ENCODE measurements at regions not wholly inside any gene's neighbourhood (a gene's known extent, or its start where the extent isn't known, plus 50 kb on each side); places are given as distances from the start of the nearest gene placed in this dataset.
"Not testable (repeated sequence)": the region's sequence is repeated elsewhere in the genome, so short reads cannot be mapped to it uniquely, and the experiment has no call there.

GRCh38 chr9:42326482-42326881 lies 143.0 kb downstream of the SPATA31A6 start:
- not testable (repeated sequence) for DNase-seq

DNA sequence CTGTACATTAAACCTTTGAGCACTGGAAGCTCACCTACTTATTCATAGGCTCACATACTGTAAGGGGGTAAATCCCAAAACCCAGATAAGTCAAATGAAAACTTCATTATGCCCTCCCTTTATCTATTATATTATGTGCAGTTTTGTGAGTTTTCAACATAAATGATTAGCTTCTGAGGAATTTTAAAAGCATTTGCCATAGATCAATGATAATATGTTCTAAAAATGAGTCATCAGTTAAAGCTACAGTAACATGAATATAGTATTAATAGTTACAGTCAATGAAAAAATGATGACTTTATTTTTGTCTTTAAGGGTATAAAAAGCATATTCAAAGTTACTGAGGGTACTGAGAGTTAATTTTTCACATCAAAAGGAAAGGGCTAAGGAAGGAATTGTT lies 151.9 kb downstream of the SPATA31A6 start:
- DNase-seq, result not testable (repeated sequence)

DNA sequence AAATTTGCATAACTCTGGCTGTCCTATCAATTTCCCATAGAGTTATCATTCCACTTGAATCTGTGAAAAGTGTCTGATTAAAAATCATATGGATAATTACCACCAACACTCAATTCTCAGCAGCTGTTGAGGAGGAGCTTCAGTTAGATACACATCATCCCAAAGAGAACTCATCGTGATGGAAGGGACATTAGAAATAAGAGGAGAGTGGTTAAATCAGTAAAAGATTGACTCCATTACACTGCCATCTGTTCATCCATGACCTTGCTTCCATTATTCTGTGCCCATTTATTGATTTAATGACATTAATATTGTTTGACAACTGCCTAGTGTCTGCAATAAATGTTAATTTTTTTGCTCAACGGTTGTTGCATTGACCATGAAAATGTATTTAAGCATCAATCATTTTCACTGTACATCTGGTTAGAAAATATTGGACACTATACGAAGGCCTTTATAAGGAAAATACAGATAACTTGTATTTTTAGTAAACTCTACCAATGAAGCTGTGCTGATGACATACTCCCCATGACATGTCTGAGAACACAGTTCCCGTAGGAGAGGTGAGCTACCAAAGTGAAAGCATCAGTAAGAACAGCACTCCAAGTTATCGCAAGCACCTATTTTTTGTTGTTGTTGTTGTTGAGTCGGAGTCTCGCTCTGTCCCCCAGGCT lies 152.7 kb downstream of the SPATA31A6 start:
- DNase-seq, result not testable (repeated sequence)

- not testable (repeated sequence) for DNase-seq
These were observed 154.8 kb downstream of the SPATA31A6 start for GRCh38 chr9:42338275-42338674.

GRCh38 chr9:42339671-42340434 lies 156.4 kb downstream of the SPATA31A6 start:
- not testable (repeated sequence) for DNase-seq

DNA sequence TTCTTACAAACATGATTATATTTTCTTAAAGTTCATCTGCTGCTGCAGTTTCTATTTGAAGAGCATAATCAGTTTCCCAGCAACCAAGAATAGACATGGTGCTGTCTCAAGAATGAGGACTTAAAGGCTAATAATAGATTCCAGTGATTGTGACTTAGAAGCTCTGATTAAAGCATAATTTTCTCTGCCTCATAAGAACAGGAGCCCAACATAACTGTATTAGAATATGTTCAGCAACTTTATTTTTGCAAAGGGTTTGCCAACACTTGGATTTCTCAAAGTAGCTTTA lies 156.9 kb downstream of the SPATA31A6 start:
- not testable (repeated sequence) for DNase-seq

- DNase-seq, result not testable (repeated sequence)
These were observed 158.4 kb downstream of the SPATA31A6 start for GRCh38 chr9:42341860-42342259.

DNA sequence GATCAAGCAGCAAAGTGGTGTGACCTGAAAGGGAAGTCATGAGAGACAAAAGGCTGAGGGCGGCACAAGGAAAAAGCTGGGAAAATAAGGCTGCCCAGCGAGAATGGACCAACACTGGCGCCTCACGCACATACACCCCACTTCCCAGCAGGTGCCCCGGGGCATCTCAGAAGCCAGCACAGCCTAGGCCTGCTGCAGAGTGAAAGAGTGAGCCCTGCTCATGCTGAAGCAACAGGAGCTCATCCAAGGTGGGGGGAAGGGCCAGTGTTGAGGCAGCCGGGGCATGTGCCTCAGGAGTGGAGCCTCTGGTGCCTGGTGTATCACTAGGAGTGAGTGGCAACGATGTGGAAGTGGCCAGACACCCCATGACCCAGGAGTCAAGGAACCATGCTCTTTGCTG lies 158.8 kb downstream of the SPATA31A6 start:
- not testable (repeated sequence) for DNase-seq

DNA sequence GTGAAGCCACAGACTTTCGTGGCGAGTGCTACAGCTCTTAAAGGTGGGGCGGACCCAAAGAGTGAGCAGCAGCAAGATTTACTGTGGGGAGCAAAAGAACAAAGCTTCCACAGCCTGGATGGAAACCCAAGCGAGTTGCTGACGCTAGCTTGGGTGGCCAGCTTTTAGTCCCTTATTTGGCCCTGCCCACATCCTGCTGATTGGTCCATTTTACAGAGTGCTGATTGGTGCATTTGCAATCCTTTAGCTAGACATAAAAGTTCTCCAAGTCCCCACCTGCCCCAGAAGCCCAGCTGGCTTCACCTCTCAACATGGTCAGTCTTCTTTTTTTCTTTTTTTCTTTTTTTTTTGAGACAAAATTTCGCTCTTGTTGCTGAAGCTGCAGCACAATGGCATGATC lies 161.0 kb downstream of the SPATA31A6 start:
- DNase-seq, result not testable (repeated sequence)

DNA sequence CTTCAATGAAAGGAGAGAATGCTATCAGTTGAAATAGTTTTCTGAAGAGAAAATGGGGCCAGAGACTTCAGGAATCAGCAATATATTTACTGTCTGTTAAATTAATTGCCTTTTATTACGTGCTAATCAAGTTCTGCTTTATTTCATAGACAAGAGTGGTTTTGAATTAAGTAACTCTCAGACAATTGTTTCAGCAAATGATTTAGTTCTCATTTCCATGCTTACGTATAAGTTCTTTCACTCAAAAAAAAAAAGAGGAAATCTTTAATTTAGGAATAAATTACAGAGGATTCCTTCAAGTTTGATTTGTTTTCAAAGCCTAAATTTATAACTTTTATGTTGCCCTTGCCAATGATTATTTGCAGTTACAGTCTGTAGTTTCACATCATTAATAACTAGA lies 163.5 kb downstream of the SPATA31A6 start:
- not testable (repeated sequence) for DNase-seq

DNA sequence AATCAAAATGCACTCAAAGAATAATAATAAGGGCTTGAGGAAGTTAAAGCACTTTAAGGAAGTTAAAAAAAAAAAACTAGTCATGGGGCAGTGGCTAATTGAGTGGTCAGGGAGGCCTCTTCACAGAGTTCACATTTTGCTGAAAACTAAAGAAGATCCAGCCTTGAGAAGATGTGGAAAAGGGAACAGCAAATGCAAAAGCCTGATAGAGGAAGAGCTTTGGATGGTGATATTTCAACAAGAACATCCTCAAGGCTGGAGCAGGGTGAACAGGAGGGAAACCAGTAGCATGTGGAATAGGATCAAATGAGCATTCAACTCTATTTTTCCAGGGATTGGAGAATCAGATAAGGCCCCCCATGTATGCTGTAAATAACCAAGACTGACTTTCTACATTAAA lies 165.7 kb downstream of the SPATA31A6 start:
- not testable (repeated sequence) for DNase-seq

DNA sequence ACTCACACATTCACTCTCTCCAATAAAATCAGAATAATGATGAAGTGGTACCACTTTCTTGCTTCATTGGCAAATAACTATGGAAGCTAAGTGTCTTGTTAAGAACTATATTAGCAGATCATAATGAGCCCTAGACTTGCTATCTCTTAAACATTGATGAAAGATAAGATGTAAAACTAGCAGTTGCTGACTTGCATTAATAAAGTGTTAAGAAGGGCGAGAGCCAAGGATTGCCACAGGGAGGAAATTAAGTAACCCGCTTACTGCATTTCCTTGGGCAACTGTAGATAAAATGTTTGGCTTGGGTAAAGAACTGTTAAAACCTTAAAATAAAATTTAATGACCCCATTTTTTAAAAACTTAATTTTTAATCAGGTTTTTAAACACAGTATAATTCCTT lies 167.0 kb downstream of the SPATA31A6 start:
- DNase-seq, result not testable (repeated sequence)

- not testable (repeated sequence) for DNase-seq
These were observed 174.3 kb downstream of the SPATA31A6 start for GRCh38 chr9:42357604-42358373.

DNA sequence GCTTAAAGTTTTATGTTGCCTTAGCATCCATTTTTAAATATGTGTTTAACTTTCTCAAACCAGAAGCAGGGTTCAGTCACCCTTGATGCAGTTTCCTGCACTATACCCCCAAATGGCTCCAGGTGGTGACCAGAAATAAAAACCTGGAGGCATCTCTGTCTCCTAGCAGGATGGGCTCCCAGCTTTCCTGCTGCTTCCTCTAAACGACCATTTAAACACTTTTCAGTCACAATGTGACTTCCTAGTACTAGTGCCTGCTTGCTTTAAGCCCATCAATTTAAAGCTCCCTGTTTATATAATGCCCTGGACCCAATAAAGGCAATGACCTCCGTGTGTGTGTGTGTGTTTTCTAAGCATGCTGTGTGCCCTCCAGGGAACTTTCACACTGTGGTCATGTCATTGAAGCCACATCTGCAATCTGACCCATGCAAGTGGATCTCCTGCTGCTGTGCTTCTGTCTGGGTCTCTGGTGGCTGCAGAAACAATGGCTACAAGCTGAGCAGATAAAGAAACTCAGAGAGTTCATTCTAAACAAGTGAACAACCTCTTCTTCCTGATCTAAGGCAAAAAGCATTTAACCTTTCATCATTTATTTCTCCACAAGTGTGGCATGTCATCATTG lies 175.3 kb downstream of the SPATA31A6 start:
- DNase-seq, result not testable (repeated sequence)

GRCh38 chr9:42364410-42365243 lies 181.2 kb downstream of the SPATA31A6 start:
- DNase-seq, result not testable (repeated sequence)

GRCh38 chr9:42365244-42365945 lies 181.9 kb downstream of the SPATA31A6 start:
- not testable (repeated sequence) for DNase-seq

- not testable (repeated sequence) for DNase-seq
These were observed 184.9 kb downstream of the SPATA31A6 start for GRCh38 chr9:42368279-42368881.

DNA sequence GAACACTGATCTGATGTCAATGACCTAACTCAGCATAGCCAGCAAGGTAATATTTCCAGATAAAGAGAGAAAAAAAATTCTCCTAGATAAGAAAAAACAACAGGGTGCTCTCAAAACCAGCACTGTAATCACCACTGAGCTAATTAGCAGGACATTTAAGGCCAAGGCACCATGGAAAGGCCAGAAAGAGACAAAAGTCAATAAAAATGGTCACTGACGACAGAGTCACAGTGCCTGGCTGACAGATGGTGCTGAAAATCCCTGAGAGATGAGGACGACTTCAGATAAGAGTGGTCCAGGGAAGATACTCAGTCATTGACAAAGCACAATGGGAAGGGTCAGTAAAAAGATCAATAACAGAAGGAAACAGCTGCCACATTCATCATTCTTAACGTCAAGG lies 186.7 kb downstream of the SPATA31A6 start:
- not testable (repeated sequence) for DNase-seq

DNA sequence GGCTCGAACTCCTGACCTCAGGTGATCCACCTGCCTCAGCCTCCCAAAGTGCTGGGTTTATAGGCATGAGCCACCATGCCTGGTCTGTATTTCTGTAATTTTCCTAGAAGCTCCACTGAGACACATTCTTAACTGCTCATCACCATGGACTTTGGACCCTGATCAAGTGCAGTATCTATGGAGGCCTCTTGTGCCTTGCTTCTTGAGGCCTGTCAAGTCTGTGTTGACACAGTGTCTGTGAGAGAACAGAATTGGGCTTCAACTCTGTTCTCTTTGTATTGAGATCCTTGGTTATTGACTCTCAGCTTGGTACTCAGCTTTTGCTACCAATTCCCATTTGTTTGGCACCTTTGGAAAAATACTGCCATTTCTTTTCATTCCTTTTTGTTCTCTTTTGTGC lies 188.0 kb downstream of the SPATA31A6 start:
- not testable (repeated sequence) for DNase-seq

DNA sequence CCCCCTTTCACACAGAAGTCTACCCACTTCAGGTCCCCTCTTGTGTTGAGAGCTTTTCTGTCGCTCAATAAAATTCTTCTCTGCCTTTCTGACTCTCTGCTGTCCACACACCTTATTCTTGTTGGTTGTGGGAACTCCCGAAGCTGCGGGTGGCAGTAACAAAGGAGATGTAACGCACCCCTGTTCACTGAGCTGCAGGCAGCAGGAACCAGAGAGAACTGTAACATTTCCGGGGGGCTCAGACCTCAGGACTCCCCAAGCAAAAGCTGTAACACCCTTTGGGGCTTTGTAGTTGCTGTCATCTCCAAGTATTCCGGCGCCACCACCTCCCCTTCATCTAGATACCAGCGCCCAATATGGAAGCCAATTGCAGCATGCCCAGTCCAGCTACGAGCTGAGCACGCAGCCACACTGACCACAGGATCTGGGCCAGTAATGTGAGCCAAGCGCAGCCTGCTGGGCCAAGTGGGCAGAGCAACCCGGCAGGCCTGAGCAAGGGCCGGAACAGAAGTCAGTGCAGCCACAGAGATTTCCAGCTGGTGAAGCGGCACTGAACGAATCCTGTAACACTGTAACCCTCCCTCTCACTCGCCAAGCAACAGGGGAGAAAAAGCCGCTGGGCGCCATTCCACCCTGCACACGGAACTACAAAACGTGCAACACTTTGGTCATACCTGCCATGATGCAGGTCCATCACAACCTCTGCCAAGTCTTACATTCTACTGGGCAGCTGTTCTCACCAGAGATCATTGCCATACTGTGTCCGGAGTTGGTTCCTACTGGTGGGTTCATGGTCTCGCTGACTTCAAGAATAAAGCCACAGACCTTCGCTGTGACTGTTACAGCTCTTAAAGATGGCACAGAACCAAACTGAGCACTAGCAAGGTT lies 194.3 kb downstream of the SPATA31A6 start:
- DNase-seq, result not testable (repeated sequence)
